ENCODE measurements at regions not wholly inside any gene's neighbourhood (a gene's known extent, or its start where the extent isn't known, plus 50 kb on each side); places are given as distances from the start of the nearest gene placed in this dataset.

GRCh38 chr18:29644276-29644675 is 1398.3 kb downstream of the DSC3 start:
- DNase-seq: no peak

- DNase-seq: no peak
Measured at GRCh38 chr18:29629493-29630036, 1413.0 kb downstream of the DSC3 start.

DNA sequence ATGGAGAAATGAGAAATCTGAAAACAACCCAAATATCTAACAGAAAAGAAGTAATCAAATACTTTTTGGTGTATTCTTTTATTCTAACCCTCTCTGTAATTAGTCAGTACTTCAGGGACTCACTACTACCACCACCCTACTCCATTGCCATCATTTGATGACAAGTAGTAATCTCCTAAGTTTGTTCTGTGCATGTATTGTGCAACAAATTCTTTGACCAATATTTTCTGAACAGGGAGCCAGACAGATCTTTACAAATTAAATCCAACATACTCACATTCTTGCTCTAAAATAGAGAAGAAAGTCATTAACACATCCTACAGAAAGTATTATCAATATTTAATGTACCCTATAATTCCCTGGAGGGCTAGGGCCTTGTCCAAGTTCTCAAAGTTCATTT is 1416.4 kb downstream of the DSC3 start:
- DNase-seq: no peak

GRCh38 chr18:29616867-29617266 is 1425.7 kb downstream of the DSC3 start:
- DNase-seq: no peak

GRCh38 chr18:29608982-29609381 is 1432.1 kb upstream of the CDH2 start:
- DNase-seq: no peak

DNA sequence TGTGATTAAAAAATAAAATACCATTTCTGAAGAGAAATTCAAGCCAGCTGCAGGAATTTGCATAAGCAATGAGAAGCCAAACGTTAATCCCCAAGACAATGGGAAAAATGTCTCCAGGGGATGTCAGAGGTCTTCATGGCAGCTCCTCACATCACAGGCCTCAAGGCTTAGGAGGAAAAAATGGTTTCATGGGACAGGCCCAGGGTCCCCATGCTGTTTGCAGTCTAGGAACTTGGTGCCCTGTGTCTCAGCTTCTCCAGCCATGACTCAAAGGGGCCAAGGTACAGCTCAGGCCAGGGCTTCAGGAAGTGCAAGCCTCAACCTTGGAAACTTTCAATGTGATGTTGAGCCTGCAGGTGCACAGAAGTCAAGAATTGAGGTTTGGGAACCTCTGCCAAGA is 1428.4 kb upstream of the CDH2 start:
- no peak for DNase-seq

GRCh38 chr18:29596959-29597358 is 1420.0 kb upstream of the CDH2 start:
- no peak for DNase-seq

DNA sequence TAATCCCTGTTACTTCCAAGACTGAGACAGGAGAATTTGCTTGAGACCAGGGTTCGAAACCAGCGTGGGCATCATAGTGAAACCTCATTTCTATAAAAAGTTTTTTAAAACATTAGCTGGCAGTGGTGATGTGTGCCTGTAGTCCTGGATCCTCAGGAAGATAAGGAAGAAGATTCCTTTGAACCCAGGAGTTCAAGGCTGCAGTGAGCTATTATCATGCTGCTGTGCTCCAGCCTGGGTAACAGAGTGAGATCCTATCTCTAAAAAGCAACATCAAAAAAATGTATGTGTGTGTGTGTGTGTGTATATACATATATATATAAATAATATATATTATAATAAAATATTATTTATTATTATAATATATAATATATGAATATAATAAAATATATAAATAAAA is 1417.6 kb upstream of the CDH2 start:
- DNase-seq: no peak

- no peak for DNase-seq
Measured at GRCh38 chr18:29588446-29589100, 1411.6 kb upstream of the CDH2 start.

- DNase-seq: no peak
Measured at GRCh38 chr18:29586210-29586609, 1409.3 kb upstream of the CDH2 start.

- no peak for DNase-seq
Measured at GRCh38 chr18:29560270-29560669, 1383.3 kb upstream of the CDH2 start.

DNA sequence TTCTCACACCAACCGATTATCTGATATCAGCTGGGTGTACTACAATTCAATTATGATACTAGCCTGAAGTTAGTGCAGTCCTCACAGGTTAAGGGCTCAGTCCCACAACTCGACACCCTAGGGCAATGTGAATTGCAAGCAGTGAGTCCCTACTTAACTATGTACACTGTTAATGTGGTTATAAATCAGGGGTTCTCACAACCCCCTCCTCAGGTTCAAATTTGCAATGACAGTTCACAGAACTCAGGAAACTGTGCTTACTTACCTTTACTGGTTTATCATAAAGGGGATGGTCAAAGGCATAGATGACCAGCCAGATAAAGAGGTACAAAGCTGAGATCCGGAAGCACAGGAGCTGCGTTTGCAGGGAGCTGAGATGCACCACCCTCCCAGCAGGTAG is 1379.1 kb upstream of the CDH2 start:
- DNase-seq: no peak

GRCh38 chr18:29549759-29550158 is 1372.8 kb upstream of the CDH2 start:
- DNase-seq: no peak

- DNase-seq: no peak
Measured at GRCh38 chr18:29547626-29548025, 1370.7 kb upstream of the CDH2 start.

- DNase-seq: no peak
Measured at GRCh38 chr18:29540548-29540947, 1363.6 kb upstream of the CDH2 start.

DNA sequence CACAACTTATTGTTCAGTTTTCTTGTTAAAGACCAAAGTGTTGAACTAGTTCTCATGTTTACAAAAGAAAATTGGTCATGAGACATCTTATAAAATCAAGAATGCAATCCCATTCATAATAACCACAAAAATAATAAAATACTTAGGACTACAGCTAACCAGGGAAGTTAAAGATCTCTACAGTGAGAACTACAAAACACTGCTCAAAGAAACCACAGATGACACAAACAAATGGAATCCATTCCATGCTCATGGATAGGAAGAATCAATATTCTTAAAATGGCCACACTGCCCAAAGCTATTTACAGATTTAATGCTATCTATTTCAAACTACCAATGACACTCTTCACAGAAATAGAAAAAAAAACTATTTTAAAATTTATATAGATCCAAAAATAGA is 1354.8 kb upstream of the CDH2 start:
- DNase-seq: no peak

DNA sequence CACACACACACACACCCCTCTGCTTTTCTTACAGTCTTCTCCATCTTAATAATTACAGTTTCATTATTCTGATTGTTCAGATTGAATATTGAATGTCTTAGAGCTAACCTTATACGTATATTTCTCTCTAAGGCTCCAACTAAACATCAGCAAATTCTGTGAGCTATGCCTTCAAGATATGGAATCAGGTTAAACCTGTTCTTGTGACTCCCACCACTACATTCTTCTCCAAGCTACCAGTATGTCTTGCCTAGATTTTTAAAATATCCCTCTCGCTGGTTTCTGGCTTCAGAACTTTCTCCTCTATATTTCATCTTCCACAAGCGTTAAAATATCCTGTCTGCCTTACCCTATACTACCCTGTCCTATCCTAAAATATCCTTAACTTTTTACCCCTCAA is 1346.4 kb upstream of the CDH2 start:
- no peak for DNase-seq

DNA sequence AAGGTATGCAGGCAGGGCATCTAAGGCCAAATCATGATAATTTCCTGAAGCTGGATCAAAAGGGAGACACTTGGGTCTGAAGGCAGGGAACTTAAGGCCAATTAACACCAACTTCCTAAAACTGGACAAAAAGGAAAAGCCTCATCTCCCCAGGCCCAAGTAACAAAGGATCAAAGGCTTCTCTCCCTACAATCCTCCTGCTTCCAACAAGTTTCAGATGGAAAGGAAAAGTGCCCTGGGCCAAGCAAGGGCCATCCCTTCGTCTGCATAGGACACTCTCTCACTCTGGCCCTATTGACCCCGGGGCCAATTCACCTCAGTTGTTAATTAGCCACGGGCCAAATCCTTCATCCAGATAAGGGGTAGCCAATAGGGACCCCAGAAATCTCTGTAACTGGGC is 1335.8 kb upstream of the CDH2 start:
- no peak for DNase-seq

GRCh38 chr18:29512203-29512602 is 1335.3 kb upstream of the CDH2 start:
- no peak for DNase-seq

DNA sequence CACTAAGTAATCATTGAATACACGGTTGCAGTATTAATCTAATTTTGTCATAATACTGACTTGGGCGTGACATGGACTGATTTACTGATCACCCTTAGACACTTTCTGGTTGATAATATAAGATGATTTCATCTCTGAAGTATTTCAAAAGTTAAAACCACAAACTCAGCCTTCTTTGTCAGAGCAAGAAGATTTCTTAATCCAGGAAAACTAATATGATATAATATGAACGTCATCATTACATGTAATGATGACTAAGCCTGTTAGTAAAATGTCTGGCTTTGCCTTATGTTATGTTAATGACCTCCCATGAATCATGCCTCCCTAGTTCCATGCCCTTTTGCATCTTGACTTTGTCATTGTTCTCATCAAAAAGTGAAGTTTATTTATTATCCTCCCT is 1325.0 kb upstream of the CDH2 start:
- no peak for DNase-seq

DNA sequence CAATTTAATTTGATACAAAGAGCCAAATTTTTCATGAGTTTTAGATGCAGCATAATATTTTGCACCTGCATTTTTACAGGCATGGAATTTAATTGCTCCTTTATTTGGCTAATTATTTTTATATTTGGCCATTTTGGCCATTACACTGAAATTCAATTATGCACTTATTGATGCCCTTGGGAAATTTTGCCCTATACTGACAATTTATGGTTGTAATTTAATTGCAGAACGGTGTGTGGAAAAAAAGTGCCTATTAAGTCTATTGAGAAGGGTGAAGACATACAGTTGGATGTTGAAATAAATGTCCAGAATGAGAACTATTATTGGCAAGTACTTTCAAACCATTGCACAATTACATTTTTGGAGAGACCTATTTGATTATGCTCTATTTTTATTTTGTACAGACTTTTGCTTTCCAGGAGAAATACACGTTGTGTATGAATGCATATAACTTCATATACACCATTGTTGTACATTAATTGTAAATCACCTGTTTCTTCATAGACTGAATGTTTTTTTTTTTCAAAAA is 1319.3 kb upstream of the CDH2 start:
- DNase-seq: no peak

DNA sequence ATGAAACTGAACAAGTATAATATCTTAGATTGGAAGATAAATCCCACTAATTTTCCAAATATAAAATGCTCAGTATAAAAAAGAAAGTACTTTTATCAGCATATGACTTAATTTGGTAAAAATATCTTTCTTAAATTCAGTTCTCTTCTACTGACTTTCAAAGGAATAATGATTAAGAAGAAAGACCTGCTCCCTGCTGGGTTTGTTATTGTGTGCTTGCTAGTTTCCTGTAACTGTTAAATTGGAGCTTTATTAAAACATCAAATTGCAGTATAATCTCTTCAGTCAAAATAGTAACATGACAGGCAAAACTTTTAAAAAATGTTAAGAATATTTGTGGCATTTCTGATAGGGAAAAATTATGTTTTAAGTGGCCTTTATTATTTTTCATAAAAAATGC is 1317.4 kb upstream of the CDH2 start:
- DNase-seq: no peak

GRCh38 chr18:29491907-29492306 is 1315.0 kb upstream of the CDH2 start:
- DNase-seq: no peak

DNA sequence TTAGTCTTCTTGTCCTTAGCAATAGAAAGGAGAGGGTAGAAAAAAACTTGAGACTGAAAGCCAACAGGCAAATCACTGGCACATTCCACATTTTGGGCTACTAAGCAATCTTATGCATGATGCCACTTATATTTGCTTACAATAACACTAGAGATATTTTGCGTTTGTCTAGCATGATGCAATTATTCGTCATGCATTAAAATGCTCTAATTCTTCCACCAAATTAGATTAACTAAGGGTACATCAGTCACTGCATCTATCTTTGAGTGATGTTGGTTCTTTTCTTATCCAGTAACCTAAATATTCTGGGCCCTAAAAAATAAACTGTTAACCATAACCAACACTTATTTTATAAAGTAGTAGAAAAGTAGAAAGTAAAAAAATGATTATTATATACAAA is 1311.7 kb upstream of the CDH2 start:
- no peak for DNase-seq

- no peak for DNase-seq
Measured at GRCh38 chr18:29465526-29465925, 1288.6 kb upstream of the CDH2 start.

All from NCI-H2029 treated with DMSO at 0.1 percent for 48 hours (cell line).